SU-DHL-6 (cell line): ENCODE measurements at regions not wholly inside any gene's neighbourhood (a gene's known extent, or its start where the extent isn't known, plus 50 kb on each side); places are given as distances from the start of the nearest gene placed in this dataset.

Experiments
- H2AFZ ChIP-seq: fragments of 200-600 bp; sonication (generic); 2 replicates; pipeline ENCODE4 v1.6.1; 2014; ENCODE audit warnings: low read depth, mild to moderate bottlenecking, moderate library complexity, mixed read lengths, antibody characterized with exemption, low read length; ENCODE audit not compliant: severe bottlenecking
- H3F3A ChIP-seq: fragments of 200-600 bp; shearing (Covaris generic); 2 replicates; pipeline ENCODE4 v1.6.0; 2016; ENCODE audit warnings: antibody characterized with exemption, mild to moderate bottlenecking; ENCODE audit not compliant: insufficient read depth
- H3K27ac ChIP-seq: fragments of 200-600 bp; sonication (generic); 2 replicates; pipeline ENCODE4 v1.5.1; 2016; ENCODE audit warnings: low read depth, mild to moderate bottlenecking, low read length, moderate library complexity, mixed read lengths
- H3K27me3 ChIP-seq: fragments of 200-600 bp; sonication (generic), shearing (Covaris generic); 2 replicates; pipeline ENCODE4 v1.6.0; 2014; ENCODE audit warnings: mild to moderate bottlenecking, low read length
- H3K36me3 ChIP-seq: fragments of 200-600 bp; sonication (generic); 2 replicates; pipeline ENCODE4 v1.6.1; 2014; ENCODE audit warnings: mild to moderate bottlenecking, low read length, mixed read lengths
- H3K4me2 ChIP-seq: fragments of 300-600, 200-600 bp; shearing (Covaris generic), sonication (generic); 2 replicates; pipeline ENCODE4 v1.6.0; 2014; ENCODE audit warnings: low read length, low read depth, mild to moderate bottlenecking; ENCODE audit not compliant: poor library complexity, severe bottlenecking
- H3K4me3 ChIP-seq: fragments of 200-600 bp; sonication (generic); 2 replicates; pipeline ENCODE4 v1.5.1; 2014; ENCODE audit warnings: antibody characterized with exemption, low read length, mild to moderate bottlenecking, mixed read lengths; ENCODE audit not compliant: insufficient read depth, poor library complexity, severe bottlenecking
- H3K79me2 ChIP-seq: fragments of 200-600 bp; sonication (generic); 2 replicates; pipeline ENCODE4 v1.6.1; 2014; ENCODE audit warnings: mild to moderate bottlenecking, low read length, moderate library complexity; ENCODE audit not compliant: insufficient read depth
- H3K9ac ChIP-seq: fragments of 200-600 bp; sonication (generic); 2 replicates; pipeline ENCODE4 v1.7.0; 2014; ENCODE audit warnings: mild to moderate bottlenecking, low read length
- H3K9me2 ChIP-seq: fragments of 200-600 bp; sonication (generic); replicated peaks from 2 replicates; pipeline ENCODE4 v1.6.1; 2014; ENCODE audit warnings: low read length; ENCODE audit not compliant: insufficient read depth
- H3K9me3 ChIP-seq: fragments of 200-600 bp; sonication (generic); 2 replicates; pipeline ENCODE4 v1.6.1; 2014; ENCODE audit warnings: low read length, mixed read lengths; ENCODE audit not compliant: insufficient read depth
- H4K20me1 ChIP-seq: fragments of 200-600 bp; sonication (generic); 2 replicates; pipeline ENCODE4 v1.6.1; 2014; ENCODE audit warnings: low read depth, mild to moderate bottlenecking, antibody characterized with exemption, low read length, moderate library complexity, mixed read lengths
- EZH2phosphoT487 ChIP-seq: fragments of 200-600 bp; sonication (generic), shearing (Covaris generic); conservative IDR thresholded peaks from 2 replicates; pipeline ENCODE4 v1.6.1; 2018; ENCODE audit warnings: mild to moderate bottlenecking, antibody characterized with exemption, low read length, moderate library complexity, mixed read lengths
- TF ChIP-seq, protein P1 (sequence below): fragments of 200-600 bp; sonication (generic); IDR thresholded peaks from one replicate; pipeline ENCODE4 v1.5.1; 2017; ENCODE audit warnings: antibody characterized with exemption, mild to moderate bottlenecking, low read length, moderate library complexity; ENCODE audit not compliant: insufficient read depth, poor library complexity, severe bottlenecking

- no peaks in the 10 kb centered on the region for H3K27me3 ChIP-seq
- H3K9ac ChIP-seq = no peak overlapping the region
- H3K9me2 ChIP-seq = no peaks in the 10 kb centered on the region
- H3F3A ChIP-seq = no peaks in the 10 kb centered on the region
- H3K36me3 ChIP-seq = no peaks in the 10 kb centered on the region
- H4K20me1 ChIP-seq = no peaks in the 10 kb centered on the region
- H3K4me2 ChIP-seq = no peak overlapping the region
- H3K27ac ChIP-seq = no peak overlapping the region
- no peaks in the 10 kb centered on the region; the same call in 1 of the 2 replicates for H3K9me3 ChIP-seq
- H2AFZ ChIP-seq = no peak overlapping the region
- H3K79me2 ChIP-seq = no peaks in the 10 kb centered on the region
- TF ChIP-seq, protein P1, sequence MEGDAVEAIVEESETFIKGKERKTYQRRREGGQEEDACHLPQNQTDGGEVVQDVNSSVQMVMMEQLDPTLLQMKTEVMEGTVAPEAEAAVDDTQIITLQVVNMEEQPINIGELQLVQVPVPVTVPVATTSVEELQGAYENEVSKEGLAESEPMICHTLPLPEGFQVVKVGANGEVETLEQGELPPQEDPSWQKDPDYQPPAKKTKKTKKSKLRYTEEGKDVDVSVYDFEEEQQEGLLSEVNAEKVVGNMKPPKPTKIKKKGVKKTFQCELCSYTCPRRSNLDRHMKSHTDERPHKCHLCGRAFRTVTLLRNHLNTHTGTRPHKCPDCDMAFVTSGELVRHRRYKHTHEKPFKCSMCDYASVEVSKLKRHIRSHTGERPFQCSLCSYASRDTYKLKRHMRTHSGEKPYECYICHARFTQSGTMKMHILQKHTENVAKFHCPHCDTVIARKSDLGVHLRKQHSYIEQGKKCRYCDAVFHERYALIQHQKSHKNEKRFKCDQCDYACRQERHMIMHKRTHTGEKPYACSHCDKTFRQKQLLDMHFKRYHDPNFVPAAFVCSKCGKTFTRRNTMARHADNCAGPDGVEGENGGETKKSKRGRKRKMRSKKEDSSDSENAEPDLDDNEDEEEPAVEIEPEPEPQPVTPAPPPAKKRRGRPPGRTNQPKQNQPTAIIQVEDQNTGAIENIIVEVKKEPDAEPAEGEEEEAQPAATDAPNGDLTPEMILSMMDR = no peak
- no peak for TF ChIP-seq EZH2phosphoT487
- no peak overlapping the region for H3K4me3 ChIP-seq
These were observed 724.6 kb upstream of the CBLB start for GRCh38 chr3:106593381-106593780.

DNA sequence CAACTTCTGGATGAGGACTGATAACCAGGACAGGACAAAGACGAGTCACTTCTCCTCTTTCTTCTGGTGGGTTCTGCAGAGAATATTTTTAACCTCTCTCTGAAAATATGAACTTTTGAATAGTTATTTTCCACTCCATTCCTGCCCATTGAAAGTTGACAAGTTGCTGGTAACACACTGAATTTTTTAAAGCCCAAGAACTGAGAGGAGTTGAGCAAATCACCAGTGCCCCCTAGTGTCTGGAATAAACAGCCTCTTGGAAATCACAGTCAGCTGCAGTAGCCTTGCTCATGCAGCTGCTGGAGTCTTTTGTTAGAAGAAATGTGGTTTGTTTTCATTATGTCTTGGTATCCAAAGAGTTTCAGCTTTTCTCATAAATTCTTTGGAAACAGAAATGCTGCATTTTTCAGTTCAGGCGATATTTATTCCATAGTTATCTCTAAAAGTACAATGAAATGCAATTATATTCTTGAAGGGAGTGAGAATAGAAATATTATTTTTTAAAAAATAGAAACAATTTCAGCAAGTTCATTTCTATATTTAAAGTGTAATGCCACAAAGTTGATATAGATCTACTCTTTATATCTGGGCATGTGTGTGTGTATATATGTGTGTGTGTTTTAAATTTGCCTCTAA, 741.0 kb upstream of the CBLB start:
- Histone ChIP-seq H3K4me2 (no peak overlapping the region), H3K9me2 (no peaks in the 10 kb centered on the region), H3K4me3 (no peak overlapping the region), H4K20me1 (no peaks in the 10 kb centered on the region), H3K9me3 (0 out of 2 replicates have a peak, but pooled peaks cover 9% of the 10 kb centered on the region), H2AFZ (no peak overlapping the region), H3K9ac (no peak overlapping the region), H3F3A (no peaks in the 10 kb centered on the region), H3K79me2 (no peaks in the 10 kb centered on the region), H3K27me3 (no peaks in the 10 kb centered on the region), H3K36me3 (no peaks in the 10 kb centered on the region), H3K27ac (no peak overlapping the region)
- TF ChIP-seq, protein P1 = peak; percentile 73
- no peak for TF ChIP-seq EZH2phosphoT487

DNA sequence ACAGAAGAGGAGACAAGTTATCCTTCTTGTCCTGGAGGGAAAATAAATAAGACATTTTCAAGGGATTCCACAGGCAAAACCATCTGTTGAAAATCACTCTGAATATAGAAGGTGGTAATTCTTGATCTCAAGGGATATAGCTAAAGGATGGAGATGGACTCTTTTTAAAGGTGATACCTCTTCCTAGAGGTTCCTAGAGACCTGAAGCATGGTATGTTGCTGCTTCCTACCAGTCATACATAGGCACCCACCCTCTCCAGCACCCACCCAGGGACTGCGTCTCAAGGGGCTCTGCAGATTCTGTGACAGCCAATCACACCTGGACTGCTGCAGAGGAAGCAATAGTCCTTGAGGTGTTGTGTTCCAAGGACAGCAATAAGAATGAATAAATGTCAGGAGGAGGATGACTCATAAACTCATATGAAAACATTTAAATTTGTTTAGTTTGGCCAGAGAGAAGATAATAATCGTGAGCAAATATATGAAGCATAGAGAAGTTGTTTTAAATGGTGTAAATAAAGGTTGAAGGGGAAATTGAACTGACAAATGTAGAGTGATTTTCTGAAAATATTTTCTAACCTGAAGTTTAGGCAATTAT, 741.6 kb upstream of the CBLB start:
- H3K9ac ChIP-seq = no peak overlapping the region
- 0 out of 2 replicates have a peak, but pooled peaks cover 9% of the 10 kb centered on the region for H3K9me3 ChIP-seq
- no peak overlapping the region for H3K4me2 ChIP-seq
- H2AFZ ChIP-seq = no peak overlapping the region
- H3K36me3 ChIP-seq = no peaks in the 10 kb centered on the region
- H3K27me3 ChIP-seq = no peaks in the 10 kb centered on the region
- H3K27ac ChIP-seq = no peak overlapping the region
- no peaks in the 10 kb centered on the region for H3F3A ChIP-seq
- H4K20me1 ChIP-seq = no peaks in the 10 kb centered on the region
- no peak overlapping the region for H3K4me3 ChIP-seq
- H3K9me2 ChIP-seq = no peaks in the 10 kb centered on the region
- H3K79me2 ChIP-seq = no peaks in the 10 kb centered on the region
- TF ChIP-seq, protein P1 = no peak
- TF ChIP-seq EZH2phosphoT487 = no peak
